SKM-1 (cell line): ENCODE measurements at regions not wholly inside any gene's neighbourhood (a gene's known extent, or its start where the extent isn't known, plus 50 kb on each side); places are given as distances from the start of the nearest gene placed in this dataset.
"Not testable (repeated sequence)": the region's sequence is repeated elsewhere in the genome, so short reads cannot be mapped to it uniquely, and the experiment has no call there.

Source experiments
- DNase-seq: peaks from one replicate; lab custom pipeline; 2025; ENCODE audit not compliant: unreplicated experiment; lab: John Stamatoyannopoulos, UW

- no peak for DNase-seq
Observed at GRCh38 chr12:75766263-75767160, 255.1 kb upstream of the KRR1 start.

GRCh38 chr12:75765170-75766059 is 254.0 kb upstream of the KRR1 start:
- no peak for DNase-seq

- DNase-seq = no peak
Observed at GRCh38 chr12:75764091-75764841, 252.9 kb upstream of the KRR1 start.

GRCh38 chr12:75760573-75761294 is 249.3 kb upstream of the KRR1 start:
- no peak for DNase-seq

- no peak for DNase-seq
Observed at GRCh38 chr12:75759842-75760572, 248.6 kb upstream of the KRR1 start.

GRCh38 chr12:75759196-75759595 is 247.8 kb upstream of the KRR1 start:
- no peak for DNase-seq

GRCh38 chr12:75756771-75757170 is 245.4 kb upstream of the KRR1 start:
- no peak for DNase-seq

GRCh38 chr12:75756111-75756510 is 244.7 kb upstream of the KRR1 start:
- DNase-seq = no peak

GRCh38 chr12:75754698-75755097 is 243.3 kb upstream of the KRR1 start:
- DNase-seq = no peak

GRCh38 chr12:75754141-75754540 is 242.7 kb upstream of the KRR1 start:
- DNase-seq = no peak

- DNase-seq = no peak
Observed at GRCh38 chr12:75751769-75752471, 240.5 kb upstream of the KRR1 start.

- no peak for DNase-seq
Observed at GRCh38 chr12:75750716-75751306, 239.4 kb upstream of the KRR1 start.

- DNase-seq = not testable (repeated sequence)
Observed at GRCh38 chr12:75748990-75749389, 237.6 kb upstream of the KRR1 start.

GRCh38 chr12:75748136-75748535 is 236.7 kb upstream of the KRR1 start:
- DNase-seq = no peak

GRCh38 chr12:75747572-75748021 is 236.2 kb upstream of the KRR1 start:
- no peak for DNase-seq

- DNase-seq = no peak
Observed at GRCh38 chr12:75746621-75747020, 235.2 kb upstream of the KRR1 start.

GRCh38 chr12:75744607-75745256 is 233.3 kb upstream of the KRR1 start:
- no peak for DNase-seq

GRCh38 chr12:75742961-75743360 is 231.6 kb upstream of the KRR1 start:
- DNase-seq = no peak
